ENCODE measurements at regions not wholly inside any gene's neighbourhood (a gene's known extent, or its start where the extent isn't known, plus 50 kb on each side); places are given as distances from the start of the nearest gene placed in this dataset.

- DNase-seq (ENCODE audit: low read depth in 3 of 3) = no peak
These were observed 797.1 kb downstream of the SLC4A3 start for GRCh38 chr2:220424561-220424960.

GRCh38 chr2:220432645-220433044, 805.2 kb downstream of the SLC4A3 start:
- no peak for DNase-seq (ENCODE audit: low read depth in 3 of 3)

- DNase-seq (ENCODE audit: low read depth in 3 of 3) = no peak
These were observed 805.7 kb downstream of the SLC4A3 start for GRCh38 chr2:220433131-220433530.

- no peak for DNase-seq (ENCODE audit: low read depth in 3 of 3)
These were observed 807.0 kb downstream of the SLC4A3 start for GRCh38 chr2:220434385-220434784.

GRCh38 chr2:220437938-220438337, 810.5 kb downstream of the SLC4A3 start:
- no peak for DNase-seq (ENCODE audit: low read depth in 3 of 3)

GRCh38 chr2:220440731-220441130, 813.3 kb downstream of the SLC4A3 start:
- DNase-seq (ENCODE audit: low read depth in 3 of 3) = no peak

- DNase-seq (ENCODE audit: low read depth in 3 of 3) = no peak
These were observed 814.0 kb downstream of the SLC4A3 start for GRCh38 chr2:220441404-220441803.

GRCh38 chr2:220442012-220442411, 814.6 kb downstream of the SLC4A3 start:
- DNase-seq (ENCODE audit: low read depth in 3 of 3) = no peak

GRCh38 chr2:220445429-220446105, 818.1 kb downstream of the SLC4A3 start:
- no peak for DNase-seq (ENCODE audit: low read depth in 3 of 3)

GRCh38 chr2:220446106-220446712, 818.8 kb downstream of the SLC4A3 start:
- no peak for DNase-seq (ENCODE audit: low read depth in 3 of 3)

GRCh38 chr2:220450846-220451245, 823.4 kb downstream of the SLC4A3 start:
- DNase-seq (ENCODE audit: low read depth in 3 of 3) = no peak

GRCh38 chr2:220451438-220451837, 824.0 kb downstream of the SLC4A3 start:
- no peak for DNase-seq (ENCODE audit: low read depth in 3 of 3)

- DNase-seq (ENCODE audit: low read depth in 3 of 3) = no peak
These were observed 825.1 kb downstream of the SLC4A3 start for GRCh38 chr2:220452561-220452960.

- no peak for DNase-seq (ENCODE audit: low read depth in 3 of 3)
These were observed 828.0 kb downstream of the SLC4A3 start for GRCh38 chr2:220455351-220455990.

- no peak for DNase-seq (ENCODE audit: low read depth in 3 of 3)
These were observed 830.6 kb downstream of the SLC4A3 start for GRCh38 chr2:220458051-220458450.

GRCh38 chr2:220460257-220460985, 833.0 kb downstream of the SLC4A3 start:
- no peak for DNase-seq (ENCODE audit: low read depth in 3 of 3)

GRCh38 chr2:220463876-220464275, 836.4 kb downstream of the SLC4A3 start:
- DNase-seq (ENCODE audit: low read depth in 3 of 3) = no peak

GRCh38 chr2:220465700-220466099, 838.3 kb downstream of the SLC4A3 start:
- no peak for DNase-seq (ENCODE audit: low read depth in 3 of 3)

- DNase-seq (ENCODE audit: low read depth in 3 of 3) = no peak
These were observed 838.8 kb downstream of the SLC4A3 start for GRCh38 chr2:220466251-220466691.

- no peak for DNase-seq (ENCODE audit: low read depth in 3 of 3)
These were observed 841.8 kb downstream of the SLC4A3 start for GRCh38 chr2:220469201-220469600.

GRCh38 chr2:220473611-220474010, 846.2 kb downstream of the SLC4A3 start:
- DNase-seq (ENCODE audit: low read depth in 3 of 3) = no peak

GRCh38 chr2:220476877-220477276, 849.4 kb downstream of the SLC4A3 start:
- DNase-seq (ENCODE audit: low read depth in 3 of 3) = no peak

Data from stimulated activated CD4-positive, alpha-beta T cell treated with anti-CD3 and anti-CD28 coated beads, TNF-alpha, amount 100 ng/mL, for 24 hours (primary cell).